H1 (cell line): ENCODE measurements at regions not wholly inside any gene's neighbourhood (a gene's known extent, or its start where the extent isn't known, plus 50 kb on each side); places are given as distances from the start of the nearest gene placed in this dataset.

Source experiments
- CTCF ChIA-PET: fragments of 300-600 bp; sonication (Branson Sonifier 250); formaldehyde crosslinking; loops from one replicate; lab custom pipeline; 2021; ENCODE audit not compliant: partially characterized antibody; lab: Charles Lee
- POLR2A ChIA-PET: fragments of 300-600 bp; sonication (Branson Sonifier 250); formaldehyde crosslinking; loops from one replicate; lab custom pipeline; 2021; ENCODE audit warnings: inconsistent platforms; ENCODE audit not compliant: partially characterized antibody; lab: Charles Lee
- DNase-seq, 2 experiments: peaks; one replicate each; pipeline versions ENCODE4 v3.0.0 to v3.0.0-alpha.2; 2010 to 2022; ENCODE audit warnings: low spot score in 2 of 2, low read depth in 1 of 2, mixed read lengths in 1 of 2
- FAIRE-seq: peaks from 2 replicates; lab custom pipeline; 2011; peaks lifted over from hg19 to GRCh38; lab: Jason Lieb, UNC
- H2AFZ ChIP-seq: 2 replicates; pipeline ENCODE4 v1.8.1; 2012; ENCODE audit warnings: low read length, inconsistent platforms
- H2AK5ac ChIP-seq: 2 replicates; pipeline ENCODE4 v1.6.1; 2013; ENCODE audit warnings: low read depth, low read length
- H2BK120ac ChIP-seq: replicated peaks from 2 replicates; pipeline ENCODE3; 2013; ENCODE audit warnings: low read depth, low read length, inconsistent platforms
- H2BK12ac ChIP-seq: 2 replicates; pipeline ENCODE4 v1.6.1; 2013; ENCODE audit warnings: low read depth, low read length
- H2BK15ac ChIP-seq: 2 replicates; pipeline ENCODE4 v1.6.1; 2013; ENCODE audit warnings: low read length
- H2BK20ac ChIP-seq: 2 replicates; pipeline ENCODE4 v1.6.1; 2013; ENCODE audit warnings: low read length
- H2BK5ac ChIP-seq: 2 replicates; pipeline ENCODE4 v1.6.1; 2013; ENCODE audit warnings: low read depth, low read length
- H3K14ac ChIP-seq: 2 replicates; pipeline ENCODE4 v1.6.1; 2013; ENCODE audit warnings: inconsistent platforms; ENCODE audit not compliant: insufficient read length
- H3K18ac ChIP-seq: 2 replicates; pipeline ENCODE4 v1.6.1; 2013; ENCODE audit warnings: low read length; ENCODE audit errors: extremely low read depth
- H3K23ac ChIP-seq: 2 replicates; pipeline ENCODE4 v1.6.1; 2013; ENCODE audit warnings: inconsistent platforms; ENCODE audit not compliant: insufficient read length
- H3K23me2 ChIP-seq: 2 replicates; pipeline ENCODE4 v1.6.1; 2013; ENCODE audit warnings: low read depth, low read length
- H3K27ac ChIP-seq: 2 replicates; pipeline ENCODE4 v1.6.1; 2011; ENCODE audit warnings: low read depth, low read length, inconsistent platforms
- H3K27me3 ChIP-seq, 4 experiments: replicated peaks in 1 of 4; 1 replicate in 1 of 4; 2 replicates in 3 of 4; pipeline versions ENCODE4 v1.6.1 to v1.8.1; 2011 to 2013; ENCODE audit warnings: low read length in 3 of 4, mild to moderate bottlenecking in 3 of 4, inconsistent platforms in 2 of 4, mixed read lengths in 2 of 4, moderate library complexity in 1 of 4; ENCODE audit not compliant: control insufficient read depth in 3 of 4, insufficient read depth in 3 of 4; ENCODE audit errors: extremely low read depth in 1 of 4
- H3K36me3 ChIP-seq, 4 experiments: 2 replicates each; pipeline versions ENCODE4 v1.6.1 to v1.8.1; 2011 to 2013; ENCODE audit warnings: mild to moderate bottlenecking in 4 of 4, low read length in 3 of 4, moderate library complexity in 2 of 4, control low read depth in 1 of 4, inconsistent platforms in 1 of 4; ENCODE audit not compliant: insufficient read depth in 4 of 4, control insufficient read depth in 2 of 4
- H3K4ac ChIP-seq: replicated peaks from 2 replicates; pipeline ENCODE3; 2013; ENCODE audit warnings: low read length, low read depth, mixed read lengths, inconsistent platforms; ENCODE audit not compliant: insufficient read length
- H3K4me1 ChIP-seq, 4 experiments: replicated peaks in 1 of 4; 1 replicate in 1 of 4; 2 replicates in 3 of 4; pipeline versions ENCODE4 v1.6.1 to v1.8.1; 2011 to 2013; ENCODE audit warnings: low read length in 3 of 4, inconsistent platforms in 2 of 4, mixed read lengths in 1 of 4; ENCODE audit not compliant: insufficient read depth in 4 of 4, control insufficient read depth in 3 of 4
- H3K4me2 ChIP-seq, 2 experiments: 2 replicates each; pipeline versions ENCODE4 v1.6.1 to v1.8.1; 2011 to 2013; ENCODE audit warnings: low read depth in 2 of 2, low read length in 2 of 2, control low read depth in 1 of 2, inconsistent platforms in 1 of 2, mild to moderate bottlenecking in 1 of 2; ENCODE audit not compliant: insufficient read depth in 1 of 2
- H3K4me3 ChIP-seq, 4 experiments: fragments of 200-600, 300-600 bp in 1 of 4; sonication (generic), shearing (Covaris generic), sonication (Bioruptor Twin) in 1 of 4; 2 replicates each; pipeline versions ENCODE4 v1.5.1 to v1.8.1; 2011 to 2016; ENCODE audit warnings: low read length in 4 of 4, low read depth in 3 of 4, control low read depth in 2 of 4, inconsistent platforms in 2 of 4, mild to moderate bottlenecking in 2 of 4, mixed read lengths in 1 of 4, moderate library complexity in 1 of 4; ENCODE audit not compliant: insufficient read depth in 2 of 4; ENCODE audit errors: extremely low read depth in 1 of 4
- H3K56ac ChIP-seq: replicated peaks from 2 replicates; pipeline ENCODE3; 2013; ENCODE audit warnings: low read depth, mild to moderate bottlenecking, mixed read lengths, low read length, inconsistent platforms; ENCODE audit not compliant: insufficient read length
- H3K79me1 ChIP-seq: 2 replicates; pipeline ENCODE4 v1.6.1; 2013; ENCODE audit warnings: low read depth, low read length, control low read depth
- H3K79me2 ChIP-seq, 2 experiments: 2 replicates each; pipeline versions ENCODE4 v1.6.1 to v1.8.1; 2012 to 2013; ENCODE audit warnings: low read length in 2 of 2, mild to moderate bottlenecking in 2 of 2, inconsistent platforms in 1 of 2; ENCODE audit not compliant: insufficient read depth in 2 of 2, control insufficient read depth in 1 of 2
- H3K9ac ChIP-seq, 4 experiments: replicated peaks in 1 of 4; 1 replicate in 1 of 4; 2 replicates in 3 of 4; pipeline versions ENCODE4 v1.6.1 to v1.8.1; 2011 to 2013; ENCODE audit warnings: low read depth in 3 of 4, low read length in 3 of 4, control low read depth in 2 of 4, mild to moderate bottlenecking in 2 of 4, moderate library complexity in 2 of 4, inconsistent platforms in 1 of 4; ENCODE audit errors: extremely low read depth in 1 of 4
- H3K9me3 ChIP-seq, 2 experiments: 2 replicates each; pipeline versions ENCODE4 v1.6.1 to v1.8.1; 2012 to 2013; ENCODE audit warnings: mild to moderate bottlenecking in 2 of 2, moderate library complexity in 2 of 2, control low read depth in 1 of 2, inconsistent platforms in 1 of 2, low read depth in 1 of 2, low read length in 1 of 2, mixed read lengths in 1 of 2; ENCODE audit not compliant: insufficient read depth in 2 of 2
- H4K20me1 ChIP-seq, 2 experiments: replicated peaks in 1 of 2; 2 replicates each; pipeline versions ENCODE3 to v1.8.1; 2011 to 2013; ENCODE audit warnings: inconsistent platforms in 2 of 2, low read length in 2 of 2, mild to moderate bottlenecking in 1 of 2; ENCODE audit not compliant: insufficient read depth in 2 of 2, control insufficient read depth in 1 of 2
- H4K5ac ChIP-seq: 2 replicates; pipeline ENCODE4 v1.6.1; 2013; ENCODE audit warnings: low read length, low read depth, mixed read lengths, inconsistent platforms; ENCODE audit not compliant: insufficient read length
- H4K8ac ChIP-seq: 2 replicates; pipeline ENCODE4 v1.8.0; 2013; ENCODE audit warnings: mild to moderate bottlenecking, moderate library complexity, low read length, inconsistent platforms; ENCODE audit not compliant: insufficient read depth; ENCODE audit errors: extremely low read depth
- H4K91ac ChIP-seq: replicated peaks from 2 replicates; pipeline ENCODE3; 2013; ENCODE audit warnings: low read length, mixed read lengths, inconsistent platforms; ENCODE audit not compliant: insufficient read length
- GTF2F1 ChIP-seq: IDR thresholded peaks from 2 replicates; pipeline ENCODE4 v1.6.1; 2012; ENCODE audit warnings: low read depth, low read length, improper control_type of control experiment, borderline replicate concordance
- HDAC2 ChIP-seq, 2 experiments: fragments of 300-600 bp in 1 of 2; sonication (generic) in 1 of 2; IDR thresholded peaks; 2 replicates each; pipeline ENCODE4 v1.6.1; 2011 to 2012; ENCODE audit warnings: low read depth in 2 of 2, low read length in 2 of 2, mild to moderate bottlenecking in 2 of 2, moderate library complexity in 2 of 2, borderline replicate concordance in 1 of 2, inconsistent platforms in 1 of 2
- JUND ChIP-seq: IDR thresholded peaks from 2 replicates; pipeline ENCODE4 v1.6.1; 2011; ENCODE audit warnings: mild to moderate bottlenecking, improper control_type of control experiment, low read length
- PHF8 ChIP-seq: fragments of 200-600 bp; sonication (generic); conservative IDR thresholded peaks from 2 replicates; pipeline ENCODE4 v1.7.1; 2012; ENCODE audit warnings: low read depth, mild to moderate bottlenecking, inconsistent platforms, low read length, moderate library complexity
- RXRA ChIP-seq: IDR thresholded peaks from 2 replicates; pipeline ENCODE4 v1.6.1; 2011; ENCODE audit warnings: low read depth, mild to moderate bottlenecking, low read length, moderate library complexity; ENCODE audit not compliant: insufficient read depth
- SP2 ChIP-seq: IDR thresholded peaks from 2 replicates; pipeline ENCODE4 v1.6.1; 2012; ENCODE audit warnings: mild to moderate bottlenecking, low read length, inconsistent platforms
- TAF7 ChIP-seq: optimal IDR thresholded peaks from 2 replicates; pipeline ENCODE3; 2011; ENCODE audit warnings: low read depth, mild to moderate bottlenecking, inconsistent platforms, low read length, moderate library complexity, borderline replicate concordance
- WGBS, 2 experiments: shearing (Covaris generic) in 1 of 2; methylation state at CpG; one replicate each; pipeline versions ENCODE4 v1.1.6 to v1.1.7; 2013 to 2015; ENCODE audit warnings: low lambda C conversion rate in 2 of 2, mixed read lengths in 2 of 2, inconsistent platforms in 1 of 2, low coverage in 1 of 2, missing lambda C conversion rate in 1 of 2; ENCODE audit not compliant: insufficient replicate concordance in 2 of 2, insufficient coverage in 1 of 2, insufficient read length in 1 of 2; ENCODE audit errors: extremely low coverage in 1 of 2, missing lambda C conversion rate in 1 of 2; 5-methylcytosine and 5-hydroxymethylcytosine counted together
- TF ChIP-seq, protein P1 (sequence below): IDR thresholded peaks from 2 replicates; pipeline ENCODE4 v1.6.1; 2011; ENCODE audit warnings: low read depth, mild to moderate bottlenecking, low read length; ENCODE audit not compliant: insufficient read depth
- TF ChIP-seq, protein P2 (sequence below): IDR thresholded peaks from 2 replicates; pipeline ENCODE4 v1.6.1; 2012; ENCODE audit warnings: inconsistent platforms

DNA sequence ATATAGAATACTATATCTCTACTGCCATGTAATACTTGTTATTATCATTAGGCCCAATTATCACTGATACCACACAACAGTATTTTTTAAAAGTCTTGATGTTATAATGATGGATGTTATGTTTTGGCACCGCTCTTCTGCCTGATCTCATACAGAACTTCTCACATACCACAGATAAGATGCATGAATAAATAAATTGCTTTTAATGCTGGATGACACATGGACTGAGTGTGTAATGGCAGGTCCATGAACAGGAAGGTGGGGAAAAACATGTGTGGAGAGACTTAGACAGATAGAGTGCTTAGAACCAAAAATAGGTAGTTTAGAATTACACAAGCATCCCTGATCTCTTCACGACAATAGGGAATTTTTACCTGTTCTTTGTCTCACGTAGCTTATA, 258.4 kb upstream of the MARCKS start:
- no peaks in the 10 kb centered on the region for H3K36me3 ChIP-seq
- WGBS, 2 experiments = 90% methylated on average over 3 of the region's 3 CpGs; no CpG with 5 or more reads in 1 of the 2 experiments
- no peak for FAIRE-seq
- TF ChIP-seq PHF8 (no peak), TAF7 (no peak), GTF2F1 (no peak), SP2 (no peak), RXRA (no peak), HDAC2 (IDR thresholded peaks at IDR 0.05; ENCODE audit: borderline replicate concordance in 1 of 2, low read depth in 2 of 2, low read length in 2 of 2) (no peak), JUND (no peak)
- TF ChIP-seq, protein P1, sequence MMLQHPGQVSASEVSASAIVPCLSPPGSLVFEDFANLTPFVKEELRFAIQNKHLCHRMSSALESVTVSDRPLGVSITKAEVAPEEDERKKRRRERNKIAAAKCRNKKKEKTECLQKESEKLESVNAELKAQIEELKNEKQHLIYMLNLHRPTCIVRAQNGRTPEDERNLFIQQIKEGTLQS = no peak
- TF ChIP-seq, protein P2, sequence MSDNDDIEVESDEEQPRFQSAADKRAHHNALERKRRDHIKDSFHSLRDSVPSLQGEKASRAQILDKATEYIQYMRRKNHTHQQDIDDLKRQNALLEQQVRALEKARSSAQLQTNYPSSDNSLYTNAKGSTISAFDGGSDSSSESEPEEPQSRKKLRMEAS = no peak

More for the DNA sequence above, 258.4 kb upstream of the MARCKS start:
- no peak overlapping the region for H2BK12ac ChIP-seq
- H3K9ac ChIP-seq = no peak overlapping the region
- H3K79me2 ChIP-seq = no peaks in the 10 kb centered on the region
- no peak overlapping the region for H2BK120ac ChIP-seq
- no peak overlapping the region for H2BK5ac ChIP-seq
- no peak overlapping the region for H3K14ac ChIP-seq
- no peak overlapping the region for H3K4me3 ChIP-seq
- no peaks in the 10 kb centered on the region for H3K79me1 ChIP-seq
- ChIA-PET CTCF (interaction anchor here (0.8 kb wide), 1 partner anchor 69 kb away, joined by 3 read pairs; no protein-coding TSS in a partner anchor), POLR2A (no interaction called here)
- H3K23ac ChIP-seq = no peak overlapping the region
- H3K27ac ChIP-seq = no peak overlapping the region
- H3K18ac ChIP-seq = no peak overlapping the region
- H3K4me2 ChIP-seq = no peak overlapping the region
- no peak overlapping the region for H4K8ac ChIP-seq
- H3K56ac ChIP-seq = no peak overlapping the region
- peaks cover 0 to 4% (median 0%) of the 10 kb centered on the region in 4 experiments; a peak in 1 of 7 replicates for H3K4me1 ChIP-seq
- no peak overlapping the region for H2BK20ac ChIP-seq
- no peaks in the 10 kb centered on the region for H4K20me1 ChIP-seq
- H4K5ac ChIP-seq = no peak overlapping the region
- H3K9me3 ChIP-seq = 0 out of 4 replicates have a peak, but pooled peaks cover 0 to under 1% of the 10 kb centered on the region in 2 experiments
- H3K4ac ChIP-seq = no peak overlapping the region
- no peak overlapping the region for H4K91ac ChIP-seq
- no peak overlapping the region for H2AK5ac ChIP-seq
- H3K23me2 ChIP-seq = no peaks in the 10 kb centered on the region; the same call in 1 of the 2 replicates
- no peaks in the 10 kb centered on the region for H3K27me3 ChIP-seq
- no peak overlapping the region for H2AFZ ChIP-seq
- no peak overlapping the region for H2BK15ac ChIP-seq
- no peak for DNase-seq
